ENCODE measurements at regions not wholly inside any gene's neighbourhood (a gene's known extent, or its start where the extent isn't known, plus 50 kb on each side); places are given as distances from the start of the nearest gene placed in this dataset.

GRCh38 chr3:154728285-154728684, 298.3 kb upstream of the GPR149 start:
- H3K36me3 ChIP-seq (ENCODE audit: control insufficient read depth in 3 of 3, insufficient read depth in 2 of 3, low read depth in 1 of 3, low read length in 3 of 3): no peaks in the 10 kb centered on the region
- FAIRE-seq: no peak
- 83 to 95% (median 85%) methylated on average over 1 of the region's 1 CpG for WGBS, 3 donors
- no peaks in the 10 kb centered on the region for H3K9me3 ChIP-seq (ENCODE audit: control insufficient read depth in 2 of 2, insufficient read depth in 1 of 2, low read depth in 1 of 2, low read length in 1 of 2)
- no peak overlapping the region for H3K4me3 ChIP-seq (ENCODE audit: low read depth in 1 of 3, low read length in 3 of 3)
- H3K27me3 ChIP-seq (ENCODE audit: control insufficient read depth in 3 of 3, insufficient read depth in 3 of 3, low read length in 3 of 3): no peaks in the 10 kb centered on the region
- H3K4me1 ChIP-seq (ENCODE audit: control insufficient read depth in 3 of 3, insufficient read depth in 2 of 3, low read depth in 1 of 3, low read length in 2 of 3): no peaks in the 10 kb centered on the region
- H3K27ac ChIP-seq (ENCODE audit: low read depth in 1 of 3, low read length in 2 of 3): no peak overlapping the region
- DNase-seq: no peak

- WGBS, 3 donors: 75 to 92% (median 80%) methylated on average over 1 of the region's 1 CpG
- Histone ChIP-seq H3K9me3 (ENCODE audit: control insufficient read depth in 2 of 2, insufficient read depth in 1 of 2, low read depth in 1 of 2, low read length in 1 of 2) (no peaks in the 10 kb centered on the region), H3K36me3 (ENCODE audit: control insufficient read depth in 3 of 3, insufficient read depth in 2 of 3, low read depth in 1 of 3, low read length in 3 of 3) (no peaks in the 10 kb centered on the region), H3K4me1 (ENCODE audit: control insufficient read depth in 3 of 3, insufficient read depth in 2 of 3, low read depth in 1 of 3, low read length in 2 of 3) (no peaks in the 10 kb centered on the region), H3K4me3 (ENCODE audit: low read depth in 1 of 3, low read length in 3 of 3) (no peak overlapping the region), H3K27ac (ENCODE audit: low read depth in 1 of 3, low read length in 2 of 3) (no peak overlapping the region), H3K27me3 (ENCODE audit: control insufficient read depth in 3 of 3, insufficient read depth in 3 of 3, low read length in 3 of 3) (no peaks in the 10 kb centered on the region)
- DNase-seq (no peak), FAIRE-seq (no peak)
Measured at GRCh38 chr3:154720921-154721320, 290.9 kb upstream of the GPR149 start.

- FAIRE-seq (no peak), DNase-seq (no peak)
- no peak overlapping the region for H3K27ac ChIP-seq (ENCODE audit: low read depth in 1 of 3, low read length in 2 of 3)
- 34 to 55% (median 47%) methylated on average over 1 of the region's 1 CpG for WGBS, 3 donors
- no peaks in the 10 kb centered on the region for H3K36me3 ChIP-seq (ENCODE audit: control insufficient read depth in 3 of 3, insufficient read depth in 2 of 3, low read depth in 1 of 3, low read length in 3 of 3)
- no peak overlapping the region for H3K4me3 ChIP-seq (ENCODE audit: low read depth in 1 of 3, low read length in 3 of 3)
- H3K4me1 ChIP-seq (ENCODE audit: control insufficient read depth in 3 of 3, insufficient read depth in 2 of 3, low read depth in 1 of 3, low read length in 2 of 3): no peaks in the 10 kb centered on the region
- no peaks in the 10 kb centered on the region for H3K27me3 ChIP-seq (ENCODE audit: control insufficient read depth in 3 of 3, insufficient read depth in 3 of 3, low read length in 3 of 3)
- no peaks in the 10 kb centered on the region for H3K9me3 ChIP-seq (ENCODE audit: control insufficient read depth in 2 of 2, insufficient read depth in 1 of 2, low read depth in 1 of 2, low read length in 1 of 2)
Measured at GRCh38 chr3:154718053-154718452, 288.1 kb upstream of the GPR149 start.

- Histone ChIP-seq H3K4me1 (ENCODE audit: control insufficient read depth in 3 of 3, insufficient read depth in 2 of 3, low read depth in 1 of 3, low read length in 2 of 3) (no peaks in the 10 kb centered on the region), H3K4me3 (ENCODE audit: low read depth in 1 of 3, low read length in 3 of 3) (no peak overlapping the region), H3K9me3 (ENCODE audit: control insufficient read depth in 2 of 2, insufficient read depth in 1 of 2, low read depth in 1 of 2, low read length in 1 of 2) (no peaks in the 10 kb centered on the region), H3K36me3 (ENCODE audit: control insufficient read depth in 3 of 3, insufficient read depth in 2 of 3, low read depth in 1 of 3, low read length in 3 of 3) (no peaks in the 10 kb centered on the region), H3K27me3 (ENCODE audit: control insufficient read depth in 3 of 3, insufficient read depth in 3 of 3, low read length in 3 of 3) (no peaks in the 10 kb centered on the region), H3K27ac (ENCODE audit: low read depth in 1 of 3, low read length in 2 of 3) (no peak overlapping the region)
- FAIRE-seq (no peak), DNase-seq (no peak)
- WGBS, 3 donors: 87 to 91% (median 89%) methylated on average over 3 of the region's 3 CpGs
Measured at GRCh38 chr3:154716170-154716569, 286.2 kb upstream of the GPR149 start.

GRCh38 chr3:154708554-154708953, 278.6 kb upstream of the GPR149 start:
- DNase-seq (no peak), FAIRE-seq (no peak)
- Histone ChIP-seq H3K27ac (ENCODE audit: low read depth in 1 of 3, low read length in 2 of 3) (no peak overlapping the region), H3K4me1 (ENCODE audit: control insufficient read depth in 3 of 3, insufficient read depth in 2 of 3, low read depth in 1 of 3, low read length in 2 of 3) (no peaks in the 10 kb centered on the region), H3K36me3 (ENCODE audit: control insufficient read depth in 3 of 3, insufficient read depth in 2 of 3, low read depth in 1 of 3, low read length in 3 of 3) (no peaks in the 10 kb centered on the region), H3K27me3 (ENCODE audit: control insufficient read depth in 3 of 3, insufficient read depth in 3 of 3, low read length in 3 of 3) (no peaks in the 10 kb centered on the region), H3K9me3 (ENCODE audit: control insufficient read depth in 2 of 2, insufficient read depth in 1 of 2, low read depth in 1 of 2, low read length in 1 of 2) (no peaks in the 10 kb centered on the region), H3K4me3 (ENCODE audit: low read depth in 1 of 3, low read length in 3 of 3) (no peak overlapping the region)
- WGBS, 3 donors: 72 to 91% (median 85%) methylated on average over 1 of the region's 1 CpG

- WGBS, 3 donors: 89 to 94% (median 94%) methylated on average over 3 of the region's 3 CpGs
- H3K9me3 ChIP-seq (ENCODE audit: control insufficient read depth in 2 of 2, insufficient read depth in 1 of 2, low read depth in 1 of 2, low read length in 1 of 2): no peaks in the 10 kb centered on the region
- H3K27ac ChIP-seq (ENCODE audit: low read depth in 1 of 3, low read length in 2 of 3): no peak overlapping the region
- no peak for FAIRE-seq
- no peaks in the 10 kb centered on the region for H3K36me3 ChIP-seq (ENCODE audit: control insufficient read depth in 3 of 3, insufficient read depth in 2 of 3, low read depth in 1 of 3, low read length in 3 of 3)
- H3K4me1 ChIP-seq (ENCODE audit: control insufficient read depth in 3 of 3, insufficient read depth in 2 of 3, low read depth in 1 of 3, low read length in 2 of 3): no peaks in the 10 kb centered on the region
- H3K27me3 ChIP-seq (ENCODE audit: control insufficient read depth in 3 of 3, insufficient read depth in 3 of 3, low read length in 3 of 3): no peaks in the 10 kb centered on the region
- no peak overlapping the region for H3K4me3 ChIP-seq (ENCODE audit: low read depth in 1 of 3, low read length in 3 of 3)
- no peak for DNase-seq
Measured at GRCh38 chr3:154701055-154701454, 271.1 kb upstream of the GPR149 start.

GRCh38 chr3:154690413-154690812, 260.4 kb upstream of the GPR149 start:
- FAIRE-seq (no peak), DNase-seq (no peak)
- H3K9me3 ChIP-seq (ENCODE audit: control insufficient read depth in 2 of 2, insufficient read depth in 1 of 2, low read depth in 1 of 2, low read length in 1 of 2): no peaks in the 10 kb centered on the region
- no peak overlapping the region for H3K27ac ChIP-seq (ENCODE audit: low read depth in 1 of 3, low read length in 2 of 3)
- no peaks in the 10 kb centered on the region for H3K4me1 ChIP-seq (ENCODE audit: control insufficient read depth in 3 of 3, insufficient read depth in 2 of 3, low read depth in 1 of 3, low read length in 2 of 3)
- H3K36me3 ChIP-seq (ENCODE audit: control insufficient read depth in 3 of 3, insufficient read depth in 2 of 3, low read depth in 1 of 3, low read length in 3 of 3): no peaks in the 10 kb centered on the region
- no peak overlapping the region for H3K4me3 ChIP-seq (ENCODE audit: low read depth in 1 of 3, low read length in 3 of 3)
- H3K27me3 ChIP-seq (ENCODE audit: control insufficient read depth in 3 of 3, insufficient read depth in 3 of 3, low read length in 3 of 3): no peaks in the 10 kb centered on the region

- Histone ChIP-seq H3K4me3 (ENCODE audit: low read depth in 1 of 3, low read length in 3 of 3) (no peak overlapping the region), H3K36me3 (ENCODE audit: control insufficient read depth in 3 of 3, insufficient read depth in 2 of 3, low read depth in 1 of 3, low read length in 3 of 3) (no peaks in the 10 kb centered on the region), H3K27me3 (ENCODE audit: control insufficient read depth in 3 of 3, insufficient read depth in 3 of 3, low read length in 3 of 3) (no peaks in the 10 kb centered on the region), H3K27ac (ENCODE audit: low read depth in 1 of 3, low read length in 2 of 3) (no peak overlapping the region), H3K9me3 (ENCODE audit: control insufficient read depth in 2 of 2, insufficient read depth in 1 of 2, low read depth in 1 of 2, low read length in 1 of 2) (peaks cover 0 to 2% of the 10 kb centered on the region in 2 donors), H3K4me1 (ENCODE audit: control insufficient read depth in 3 of 3, insufficient read depth in 2 of 3, low read depth in 1 of 3, low read length in 2 of 3) (no peaks in the 10 kb centered on the region)
- FAIRE-seq: no peak
- DNase-seq: peak in 1 of 2 donors; percentile 21
- WGBS, 3 donors: 53 to 74% (median 62%) methylated on average over 6 of the region's 6 CpGs
Measured at GRCh38 chr3:154684440-154684839, 254.4 kb upstream of the GPR149 start.

GRCh38 chr3:154684021-154684420, 254.0 kb upstream of the GPR149 start:
- peaks cover 0 to 2% of the 10 kb centered on the region in 2 donors for H3K9me3 ChIP-seq (ENCODE audit: control insufficient read depth in 2 of 2, insufficient read depth in 1 of 2, low read depth in 1 of 2, low read length in 1 of 2)
- no peaks in the 10 kb centered on the region for H3K27me3 ChIP-seq (ENCODE audit: control insufficient read depth in 3 of 3, insufficient read depth in 3 of 3, low read length in 3 of 3)
- no peak overlapping the region for H3K27ac ChIP-seq (ENCODE audit: low read depth in 1 of 3, low read length in 2 of 3)

More at GRCh38 chr3:154684021-154684420, 254.0 kb upstream of the GPR149 start:
- DNase-seq (no peak), FAIRE-seq (no peak)
- Histone ChIP-seq H3K36me3 (ENCODE audit: control insufficient read depth in 3 of 3, insufficient read depth in 2 of 3, low read depth in 1 of 3, low read length in 3 of 3) (no peaks in the 10 kb centered on the region), H3K4me3 (ENCODE audit: low read depth in 1 of 3, low read length in 3 of 3) (no peak overlapping the region), H3K4me1 (ENCODE audit: control insufficient read depth in 3 of 3, insufficient read depth in 2 of 3, low read depth in 1 of 3, low read length in 2 of 3) (no peaks in the 10 kb centered on the region)
- 63 to 84% (median 79%) methylated on average over 3 of the region's 3 CpGs for WGBS, 3 donors

Measured in small intestine (tissue), 7 donors.